ENCODE measurements at regions not wholly inside any gene's neighbourhood (a gene's known extent, or its start where the extent isn't known, plus 50 kb on each side); places are given as distances from the start of the nearest gene placed in this dataset.

DNA sequence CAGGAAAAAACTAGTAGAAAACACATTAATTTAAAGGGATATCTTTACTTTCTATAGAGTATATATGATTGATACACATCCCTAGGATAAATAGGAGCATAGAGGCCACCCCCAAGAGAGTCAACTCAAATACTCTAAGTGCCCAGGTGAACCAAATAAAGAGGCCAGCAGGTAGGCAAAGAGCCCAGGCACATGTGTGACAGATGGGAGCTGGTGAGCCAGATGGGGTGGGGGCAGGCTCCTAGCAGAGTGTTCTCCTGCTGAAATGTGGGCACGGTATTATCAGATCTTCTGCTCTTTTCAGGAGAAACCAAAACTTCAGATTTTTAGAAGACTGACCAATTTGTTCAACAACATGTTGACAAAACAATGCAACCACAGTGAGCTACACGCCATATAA, 333.4 kb upstream of the PKN2 start:
- TF ChIP-seq, protein P1, sequence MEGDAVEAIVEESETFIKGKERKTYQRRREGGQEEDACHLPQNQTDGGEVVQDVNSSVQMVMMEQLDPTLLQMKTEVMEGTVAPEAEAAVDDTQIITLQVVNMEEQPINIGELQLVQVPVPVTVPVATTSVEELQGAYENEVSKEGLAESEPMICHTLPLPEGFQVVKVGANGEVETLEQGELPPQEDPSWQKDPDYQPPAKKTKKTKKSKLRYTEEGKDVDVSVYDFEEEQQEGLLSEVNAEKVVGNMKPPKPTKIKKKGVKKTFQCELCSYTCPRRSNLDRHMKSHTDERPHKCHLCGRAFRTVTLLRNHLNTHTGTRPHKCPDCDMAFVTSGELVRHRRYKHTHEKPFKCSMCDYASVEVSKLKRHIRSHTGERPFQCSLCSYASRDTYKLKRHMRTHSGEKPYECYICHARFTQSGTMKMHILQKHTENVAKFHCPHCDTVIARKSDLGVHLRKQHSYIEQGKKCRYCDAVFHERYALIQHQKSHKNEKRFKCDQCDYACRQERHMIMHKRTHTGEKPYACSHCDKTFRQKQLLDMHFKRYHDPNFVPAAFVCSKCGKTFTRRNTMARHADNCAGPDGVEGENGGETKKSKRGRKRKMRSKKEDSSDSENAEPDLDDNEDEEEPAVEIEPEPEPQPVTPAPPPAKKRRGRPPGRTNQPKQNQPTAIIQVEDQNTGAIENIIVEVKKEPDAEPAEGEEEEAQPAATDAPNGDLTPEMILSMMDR (IDR thresholded peaks at IDR 0.05 in 8 of 11, conservative IDR thresholded peaks at IDR 0.05 in 3 of 11), result no peak
- no peak for TF ChIP-seq POLR2A (IDR thresholded peaks at IDR 0.05)
- no peak for TF ChIP-seq POLR2AphosphoS5 (IDR thresholded peaks at IDR 0.05)
